Breast epithelium (tissue), 4 donors: ENCODE measurements at regions not wholly inside any gene's neighbourhood (a gene's known extent, or its start where the extent isn't known, plus 50 kb on each side); places are given as distances from the start of the nearest gene placed in this dataset.

Experiments used
- DNase-seq, 2 donors: peaks; one replicate each; pipeline ENCODE4 v3.0.0-alpha.2; 2019; ENCODE audit warnings: low spot score in 2 of 2
- H3K27ac ChIP-seq, 2 donors: fragments of 200-600 bp; sonication (generic) in 1 of 2; one replicate each; pipeline ENCODE4 v1.5.1; 2016 to 2019; ENCODE audit warnings: mild to moderate bottlenecking in 1 of 2
- H3K27me3 ChIP-seq, 2 donors: fragments of 200-600 bp; sonication (generic) in 1 of 2; one replicate each; pipeline versions ENCODE4 v1.5.1 to v1.6.0; 2017 to 2019; ENCODE audit warnings: control low read depth in 1 of 2, mild to moderate bottlenecking in 1 of 2
- H3K36me3 ChIP-seq: fragments of 200-600 bp; one replicate; pipeline ENCODE4 v1.5.1; 2019
- H3K4me1 ChIP-seq, 2 donors: fragments of 200-600 bp; sonication (generic); one replicate each; pipeline ENCODE4 v1.5.1; 2016 to 2019; ENCODE audit warnings: control low read depth in 1 of 2
- H3K4me3 ChIP-seq, 3 donors: fragments of 200-600 bp; sonication (generic); 1 replicate in 2 of 3; 2 replicates in 1 of 3; pipeline ENCODE4 v1.5.1; 2016 to 2019; ENCODE audit warnings: mild to moderate bottlenecking in 3 of 3, moderate library complexity in 2 of 3
- H3K9me3 ChIP-seq, 2 donors: fragments of 200-600 bp; sonication (generic) in 1 of 2; one replicate each; pipeline ENCODE4 v1.5.1; 2016 to 2019; ENCODE audit warnings: control low read depth in 1 of 2
- CTCF ChIP-seq, 3 donors: fragments of 450-650 bp; IDR thresholded peaks; one replicate each; pipeline ENCODE4 v1.5.1; 2016 to 2017; ENCODE audit warnings: antibody characterized with exemption in 3 of 3, mild to moderate bottlenecking in 3 of 3, moderate library complexity in 3 of 3
- POLR2A ChIP-seq: fragments of 450-650 bp; IDR thresholded peaks from one replicate; pipeline ENCODE4 v1.6.1; 2016; ENCODE audit warnings: antibody characterized with exemption, mild to moderate bottlenecking, moderate library complexity
- POLR2AphosphoS5 ChIP-seq, 3 donors: sonication (generic); formaldehyde crosslinking; IDR thresholded peaks; one replicate each; pipeline ENCODE4 v1.6.1; 2017; ENCODE audit warnings: antibody characterized with exemption in 3 of 3
- intact Hi-C: fragments of 100-400 bp; cut with DNase I; formaldehyde crosslinking; loops from one replicate; pipeline ENCODE4 v1.15.1; 2023; ENCODE audit warnings: low total_unique reads

- no peaks in the 10 kb centered on the region for H3K36me3 ChIP-seq
- H3K4me3 ChIP-seq: no peak overlapping the region
- TF ChIP-seq POLR2AphosphoS5 (IDR thresholded peaks at IDR 0.05) (no peak), CTCF (IDR thresholded peaks at IDR 0.05) (no peak), POLR2A (no peak)
- no peaks in the 10 kb centered on the region for H3K27me3 ChIP-seq
- intact Hi-C loops: no loop called here
- no peak for DNase-seq
- H3K4me1 ChIP-seq: no peaks in the 10 kb centered on the region
- H3K9me3 ChIP-seq: no peaks in the 10 kb centered on the region
- H3K27ac ChIP-seq: no peak overlapping the region
Measured at GRCh38 chr6:168888786-168889345, 364.8 kb downstream of the THBS2 start.

- Histone ChIP-seq H3K4me3 (no peak overlapping the region), H3K27me3 (no peaks in the 10 kb centered on the region), H3K27ac (no peak overlapping the region), H3K4me1 (no peaks in the 10 kb centered on the region), H3K9me3 (no peaks in the 10 kb centered on the region), H3K36me3 (no peaks in the 10 kb centered on the region)
- DNase-seq: no peak
- TF ChIP-seq CTCF (IDR thresholded peaks at IDR 0.05): no peak
- TF ChIP-seq POLR2A: no peak
- TF ChIP-seq POLR2AphosphoS5 (IDR thresholded peaks at IDR 0.05): no peak
- intact Hi-C loops: no loop called here
Measured at GRCh38 chr6:168888102-168888501, 365.5 kb downstream of the THBS2 start.

GRCh38 chr6:168887621-168888020, 366.0 kb downstream of the THBS2 start:
- no peak overlapping the region for H3K27ac ChIP-seq
- H3K36me3 ChIP-seq: no peaks in the 10 kb centered on the region
- no peaks in the 10 kb centered on the region for H3K4me1 ChIP-seq
- no peak overlapping the region for H3K4me3 ChIP-seq
- no peak for DNase-seq
- no peaks in the 10 kb centered on the region for H3K27me3 ChIP-seq
- intact Hi-C loops: no loop called here
- H3K9me3 ChIP-seq: no peaks in the 10 kb centered on the region
- no peak for TF ChIP-seq POLR2A
- TF ChIP-seq CTCF (IDR thresholded peaks at IDR 0.05): no peak
- no peak for TF ChIP-seq POLR2AphosphoS5 (IDR thresholded peaks at IDR 0.05)

GRCh38 chr6:168886964-168887363, 366.7 kb downstream of the THBS2 start:
- Histone ChIP-seq H3K36me3 (no peaks in the 10 kb centered on the region), H3K27ac (no peak overlapping the region), H3K4me1 (no peaks in the 10 kb centered on the region), H3K27me3 (no peaks in the 10 kb centered on the region), H3K4me3 (no peak overlapping the region), H3K9me3 (no peaks in the 10 kb centered on the region)
- no peak for DNase-seq
- intact Hi-C loops: no loop called here
- TF ChIP-seq POLR2AphosphoS5 (IDR thresholded peaks at IDR 0.05) (no peak), POLR2A (no peak), CTCF (IDR thresholded peaks at IDR 0.05) (no peak)

- no peaks in the 10 kb centered on the region for H3K27me3 ChIP-seq
- H3K4me3 ChIP-seq: no peak overlapping the region
- no peaks in the 10 kb centered on the region for H3K4me1 ChIP-seq
- TF ChIP-seq POLR2AphosphoS5 (IDR thresholded peaks at IDR 0.05): no peak
- TF ChIP-seq POLR2A: no peak
- no peak for TF ChIP-seq CTCF (IDR thresholded peaks at IDR 0.05)
- intact Hi-C loops: loop anchor here (2.0 kb wide), 1 partner anchor 517 kb away; no protein-coding TSS in a partner anchor
- no peaks in the 10 kb centered on the region for H3K36me3 ChIP-seq
- H3K27ac ChIP-seq: no peak overlapping the region
- no peak for DNase-seq
- H3K9me3 ChIP-seq: no peaks in the 10 kb centered on the region
Measured at GRCh38 chr6:168885751-168886742, 367.6 kb downstream of the THBS2 start.
